Spleen (tissue), 11 donors: ENCODE measurements at regions not wholly inside any gene's neighbourhood (a gene's known extent, or its start where the extent isn't known, plus 50 kb on each side); places are given as distances from the start of the nearest gene placed in this dataset.

ENCODE experiments used
- DNase-seq: peaks from one replicate; pipeline ENCODE4 v3.0.0-alpha.2; 2020
- H3K27ac ChIP-seq, 8 donors: fragments of 200-600 bp; sonication (generic) in 7 of 8; 1 replicate in 4 of 8; 2 replicates in 4 of 8; pipeline versions ENCODE4 v1.5.0 to v1.8.0; 2016 to 2021; ENCODE audit warnings: inconsistent platforms in 4 of 8, mild to moderate bottlenecking in 4 of 8, moderate library complexity in 1 of 8
- H3K27me3 ChIP-seq, 7 donors: fragments of 200-600 bp; sonication (generic) in 6 of 7; replicated peaks in 1 of 7; 1 replicate in 4 of 7; 2 replicates in 3 of 7; pipeline versions ENCODE4 v1.5.0 to v1.8.0; 2016 to 2021; ENCODE audit warnings: inconsistent platforms in 3 of 7, mild to moderate bottlenecking in 1 of 7
- H3K36me3 ChIP-seq, 6 donors: fragments of 200-600 bp; sonication (generic) in 5 of 6; 1 replicate in 4 of 6; 2 replicates in 2 of 6; pipeline versions ENCODE4 v1.5.0 to v1.8.0; 2016 to 2021; ENCODE audit warnings: inconsistent platforms in 2 of 6
- H3K4me1 ChIP-seq, 6 donors: fragments of 200-600 bp; sonication (generic) in 5 of 6; 1 replicate in 3 of 6; 2 replicates in 3 of 6; pipeline versions ENCODE4 v1.5.0 to v1.8.0; 2016 to 2021; ENCODE audit warnings: inconsistent platforms in 3 of 6
- H3K4me3 ChIP-seq, 8 donors: fragments of 200-600 bp; sonication (generic) in 7 of 8; 1 replicate in 4 of 8; 2 replicates in 4 of 8; pipeline versions ENCODE4 v1.5.0 to v1.8.0; 2016 to 2021; ENCODE audit warnings: inconsistent platforms in 4 of 8, mild to moderate bottlenecking in 4 of 8, moderate library complexity in 2 of 8
- H3K9me3 ChIP-seq, 8 donors: fragments of 200-600 bp; sonication (generic) in 7 of 8; 1 replicate in 4 of 8; 2 replicates in 4 of 8; pipeline versions ENCODE4 v1.5.0 to v1.8.0; 2016 to 2021; ENCODE audit warnings: inconsistent platforms in 4 of 8
- CTCF ChIP-seq, 11 experiments: fragments of 200-600 bp in 7 of 11; fragments of 450-650 bp in 4 of 11; sonication (generic) in 4 of 11; IDR thresholded peaks in 8 of 11; conservative IDR thresholded peaks in 3 of 11; 1 replicate in 7 of 11; 2 replicates in 4 of 11; pipeline versions ENCODE4 v1.4.0 to v1.8.0; 2016 to 2021; ENCODE audit warnings: antibody characterized with exemption in 11 of 11, inconsistent platforms in 4 of 11, mild to moderate bottlenecking in 1 of 11
- POLR2A ChIP-seq, 3 donors: fragments of 450-650 bp; IDR thresholded peaks; one replicate each; pipeline ENCODE4 v1.5.1; 2017; ENCODE audit warnings: antibody characterized with exemption in 3 of 3, mild to moderate bottlenecking in 1 of 3
- POLR2AphosphoS5 ChIP-seq, 3 donors: sonication (generic); formaldehyde crosslinking; IDR thresholded peaks; one replicate each; pipeline ENCODE4 v1.5.1; 2017; ENCODE audit warnings: antibody characterized with exemption in 3 of 3
- WGBS, 5 donors: extraction: QIAGEN DNeasy Blood & Tissue Kit in 3 of 5; methylation state at CpG; one replicate each; pipeline versions ENCODE4 v1.1.5 to v1.1.7; 2013 to 2018; 5-methylcytosine and 5-hydroxymethylcytosine counted together
- intact Hi-C: fragments of 100-400 bp; cut with DNase I; formaldehyde crosslinking; loops from one replicate; pipeline ENCODE4 v1.15.0; 2023; ENCODE audit warnings: low total_unique reads
- donor health status: healthy with polysubstance abuse.
- donor health status: DM: no; HTN: no; CAD: no; lungs with moderate emphysema.
- donor health status: DM: no; HTN: no; CAD: no.
- donor health status: Bipolar disorder and iron deficiency.
- donor health status: healthy.
- donor health status: DM: no; HTN: no; CAD: no.
- donor health status: DM: yes; HTN: yes; CAD: no.

- Histone ChIP-seq H3K36me3 (no peaks in the 10 kb centered on the region), H3K4me3 (no peak overlapping the region), H3K4me1 (no peaks in the 10 kb centered on the region), H3K9me3 (peaks cover 0 to 11% (median 0%) of the 10 kb centered on the region in 8 donors), H3K27ac (no peak overlapping the region), H3K27me3 (peaks cover 0 to 15% (median 0%) of the 10 kb centered on the region in 7 donors)
- intact Hi-C loops: no loop called here
- no peak for TF ChIP-seq CTCF (IDR thresholded peaks at IDR 0.05 in 8 of 11, conservative IDR thresholded peaks at IDR 0.05 in 3 of 11)
- no peak for TF ChIP-seq POLR2A (IDR thresholded peaks at IDR 0.05)
- TF ChIP-seq POLR2AphosphoS5 (IDR thresholded peaks at IDR 0.05): no peak
- WGBS, 5 donors: 78 to 94% (median 84%) methylated on average over 5 of the region's 5 CpGs
- DNase-seq: no peak
These were observed 212.7 kb upstream of the BCOR start for GRCh38 chrX:40310447-40310846.

GRCh38 chrX:40310016-40310415 is 212.3 kb upstream of the BCOR start:
- peaks cover 0 to 6% (median 0%) of the 10 kb centered on the region in 8 donors for H3K9me3 ChIP-seq
- peaks cover 0 to 15% (median 0%) of the 10 kb centered on the region in 7 donors for H3K27me3 ChIP-seq
- H3K4me3 ChIP-seq: no peak overlapping the region
- no peak overlapping the region for H3K27ac ChIP-seq
- 79 to 100% (median 89%) methylated on average over 3 to 7 of the region's 7 CpGs for WGBS, 5 donors
- H3K36me3 ChIP-seq: no peaks in the 10 kb centered on the region
- no peaks in the 10 kb centered on the region for H3K4me1 ChIP-seq
- TF ChIP-seq CTCF (IDR thresholded peaks at IDR 0.05 in 8 of 11, conservative IDR thresholded peaks at IDR 0.05 in 3 of 11) (no peak), POLR2AphosphoS5 (IDR thresholded peaks at IDR 0.05) (no peak)
- DNase-seq: no peak
- intact Hi-C loops: no loop called here

GRCh38 chrX:40307871-40308270 is 210.1 kb upstream of the BCOR start:
- H3K27me3 ChIP-seq: peaks cover 0 to 15% (median 0%) of the 10 kb centered on the region in 7 donors
- no peak for TF ChIP-seq CTCF (IDR thresholded peaks at IDR 0.05 in 8 of 11, conservative IDR thresholded peaks at IDR 0.05 in 3 of 11)
- TF ChIP-seq POLR2AphosphoS5 (IDR thresholded peaks at IDR 0.05): no peak
- TF ChIP-seq POLR2A (IDR thresholded peaks at IDR 0.05): no peak
- intact Hi-C loops: no loop called here
- no peak overlapping the region for H3K4me3 ChIP-seq
- H3K9me3 ChIP-seq: peaks cover 0 to 5% (median 0%) of the 10 kb centered on the region in 8 donors
- H3K4me1 ChIP-seq: no peaks in the 10 kb centered on the region
- H3K36me3 ChIP-seq: no peaks in the 10 kb centered on the region
- H3K27ac ChIP-seq: no peak overlapping the region
- no peak for DNase-seq
- WGBS, 5 donors: 86 to 100% (median 97%) methylated on average over 7 to 13 of the region's 13 CpGs

GRCh38 chrX:40304115-40304514 is 206.4 kb upstream of the BCOR start:
- Histone ChIP-seq H3K4me3 (no peak overlapping the region), H3K9me3 (peaks cover 0 to 5% (median 0%) of the 10 kb centered on the region in 8 donors), H3K27ac (no peak overlapping the region), H3K36me3 (no peaks in the 10 kb centered on the region), H3K4me1 (peaks cover 0 to 11% (median 0%) of the 10 kb centered on the region in 6 donors), H3K27me3 (peaks cover 0 to 15% (median 0%) of the 10 kb centered on the region in 7 donors)
- WGBS, 5 donors: 30 to 80% (median 58%) methylated on average over 1 to 2 of the region's 2 CpGs
- DNase-seq: no peak
- intact Hi-C loops: no loop called here
- TF ChIP-seq CTCF (IDR thresholded peaks at IDR 0.05 in 8 of 11, conservative IDR thresholded peaks at IDR 0.05 in 3 of 11) (no peak), POLR2AphosphoS5 (IDR thresholded peaks at IDR 0.05) (no peak), POLR2A (IDR thresholded peaks at IDR 0.05) (no peak)
